Hematopoietic multipotent progenitor cell (in vitro differentiated cells): ENCODE measurements at regions not wholly inside any gene's neighbourhood (a gene's known extent, or its start where the extent isn't known, plus 50 kb on each side); places are given as distances from the start of the nearest gene placed in this dataset.

Experiments
- DNase-seq, 3 donors: peaks; one replicate each; pipeline ENCODE4 v3.0.0-alpha.2; 2011 to 2015; ENCODE audit warnings: low read depth in 2 of 3, low spot score in 2 of 3

DNA sequence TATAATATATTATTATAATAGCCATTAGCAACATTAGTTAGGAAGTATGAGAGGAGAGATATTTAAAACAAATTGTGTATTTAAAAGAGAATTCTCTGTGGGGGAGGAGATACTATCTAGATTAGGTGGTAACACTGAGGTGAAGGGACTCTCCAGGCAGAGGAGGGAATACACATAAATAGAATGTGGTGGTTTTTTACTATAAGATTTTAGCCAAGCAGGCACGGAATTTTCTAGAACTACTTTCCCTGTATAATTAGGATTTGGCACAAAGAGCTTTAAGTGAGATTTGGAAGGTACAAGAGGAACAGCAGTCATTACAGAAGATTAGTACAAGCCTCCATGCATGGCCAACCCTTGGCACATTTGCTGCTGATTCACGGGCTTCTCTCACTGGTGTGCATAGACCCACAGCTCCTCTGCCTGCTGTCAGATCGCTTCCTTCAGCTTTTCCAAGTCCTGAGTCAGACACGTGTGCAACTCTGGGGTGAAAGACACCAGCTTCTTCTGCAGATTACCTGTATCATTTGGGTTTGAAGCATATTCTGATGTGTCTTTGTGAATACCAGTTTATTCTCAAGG lies 685.5 kb downstream of the KCTD8 start:
- no peak for DNase-seq

DNA sequence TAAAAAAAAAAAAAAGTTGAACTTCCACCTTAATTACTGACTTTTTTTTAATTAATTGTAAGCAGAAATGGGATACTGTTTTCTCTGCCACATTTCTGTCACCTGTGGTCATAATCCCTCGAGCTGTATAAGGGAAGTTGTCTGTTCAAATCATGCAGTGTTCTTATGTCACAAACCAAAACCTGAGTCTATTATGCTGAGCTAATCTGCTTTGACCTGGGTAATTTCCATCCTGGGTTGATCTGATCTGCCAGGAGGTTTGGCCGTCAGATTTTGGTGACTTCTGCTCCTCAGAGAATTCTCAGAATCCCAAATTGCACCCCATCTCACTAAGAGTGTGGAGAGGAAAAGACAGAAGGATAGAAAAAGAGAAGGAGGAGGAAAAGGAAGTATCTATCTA lies 683.1 kb downstream of the KCTD8 start:
- no peak for DNase-seq

DNA sequence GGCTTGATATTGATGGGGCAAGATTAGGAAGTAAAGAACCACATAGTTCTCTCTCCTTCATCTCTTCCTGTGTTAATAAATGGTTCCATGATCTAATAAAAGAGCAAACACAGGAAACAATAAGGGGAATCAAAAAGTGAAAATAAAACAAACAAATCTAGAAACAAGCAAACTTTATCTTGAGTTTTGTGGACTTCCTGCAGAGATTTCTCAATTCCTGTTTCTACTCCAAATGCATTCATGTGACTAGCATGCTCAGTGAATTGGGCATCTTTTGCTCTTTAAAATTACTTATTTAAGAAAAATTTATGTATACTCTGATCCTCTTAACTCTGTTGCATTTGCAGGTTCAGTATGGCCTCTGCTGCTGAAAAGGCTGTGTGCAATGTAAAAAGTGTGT lies 682.0 kb downstream of the KCTD8 start:
- no peak for DNase-seq

DNA sequence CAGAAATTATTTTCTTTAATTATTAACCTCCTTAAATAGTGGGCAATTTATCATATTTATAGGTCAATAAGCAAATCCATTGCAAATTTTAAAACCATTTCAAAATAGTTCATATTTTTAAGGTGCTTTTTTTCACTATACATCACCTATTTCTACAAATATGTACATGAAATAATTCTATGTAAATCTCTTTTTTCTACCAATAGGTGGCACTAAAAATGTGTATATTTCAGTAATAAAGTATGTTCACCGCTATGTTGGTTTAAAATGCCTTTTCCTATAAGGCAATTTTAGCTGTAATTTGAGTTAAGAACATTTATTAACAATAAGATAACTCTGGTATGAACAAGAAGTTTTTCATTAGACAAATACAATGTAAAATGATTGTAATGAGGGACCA lies 672.2 kb downstream of the KCTD8 start:
- no peak for DNase-seq

DNA sequence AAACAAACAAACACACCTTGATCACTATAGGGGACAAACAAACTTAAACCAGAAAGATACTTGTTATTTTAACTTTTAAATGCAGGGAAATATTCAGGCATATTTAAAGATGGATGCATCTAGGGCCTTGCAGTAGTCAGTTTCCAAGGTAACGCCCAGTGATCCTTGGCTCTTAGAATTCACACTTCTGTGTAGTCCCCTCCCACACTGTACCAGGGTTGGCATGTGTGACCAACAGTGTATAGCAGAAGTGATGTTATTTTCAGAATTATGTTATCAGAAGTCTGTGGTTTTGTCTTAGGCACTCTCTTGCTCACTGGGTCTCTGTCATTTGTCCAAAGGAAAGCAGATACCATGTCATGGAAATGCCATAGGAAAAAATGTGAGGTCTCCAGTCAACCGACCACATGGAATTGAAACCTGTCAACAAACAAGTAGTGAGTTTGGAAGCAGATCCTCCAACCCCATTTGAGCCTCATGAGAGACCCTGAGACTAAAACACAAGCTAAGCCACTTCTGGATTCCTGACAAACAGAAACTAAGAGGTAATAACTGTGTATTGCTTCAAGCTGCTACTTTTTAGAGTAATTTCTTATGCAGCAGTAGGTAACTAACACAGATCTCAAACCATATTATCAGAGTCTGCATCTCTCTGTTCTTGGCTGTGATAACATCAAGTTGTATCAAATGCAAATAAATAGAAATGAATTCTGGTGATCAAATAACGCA lies 670.3 kb downstream of the KCTD8 start:
- no peak for DNase-seq

DNA sequence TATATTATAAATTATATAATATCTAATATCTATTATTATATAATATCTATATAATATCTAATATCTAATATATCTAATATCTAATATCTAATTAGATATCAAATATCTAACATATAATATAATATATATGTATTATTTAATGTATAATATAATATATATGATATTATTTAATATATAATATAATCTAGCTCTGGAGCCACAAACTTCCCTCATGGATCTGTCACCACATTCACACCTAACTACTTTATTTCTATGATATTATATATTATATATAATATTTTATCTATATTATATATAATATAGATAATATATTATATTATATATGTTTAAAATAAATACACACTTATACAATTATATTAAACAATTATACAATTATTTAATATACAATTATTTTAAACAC lies 667.5 kb downstream of the KCTD8 start:
- no peak for DNase-seq

DNA sequence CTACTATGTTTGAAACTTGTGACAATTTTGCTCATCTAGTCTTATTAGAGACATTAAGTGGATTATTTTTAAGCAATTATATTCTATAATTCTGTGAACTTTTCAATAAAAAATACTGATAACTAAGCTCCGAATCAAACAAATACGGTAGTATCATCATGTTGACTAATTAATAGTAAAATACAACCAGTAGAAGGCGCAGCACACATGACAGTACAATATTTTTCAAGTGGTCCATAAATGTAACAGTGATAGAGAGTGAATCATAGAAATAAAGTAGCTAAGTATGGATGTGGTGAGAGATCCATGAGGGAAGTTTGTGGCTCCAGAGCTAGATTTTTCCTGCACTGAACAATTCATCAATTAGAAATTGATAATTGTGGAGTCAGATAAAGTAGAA lies 666.2 kb downstream of the KCTD8 start:
- DNase-seq, result no peak

DNA sequence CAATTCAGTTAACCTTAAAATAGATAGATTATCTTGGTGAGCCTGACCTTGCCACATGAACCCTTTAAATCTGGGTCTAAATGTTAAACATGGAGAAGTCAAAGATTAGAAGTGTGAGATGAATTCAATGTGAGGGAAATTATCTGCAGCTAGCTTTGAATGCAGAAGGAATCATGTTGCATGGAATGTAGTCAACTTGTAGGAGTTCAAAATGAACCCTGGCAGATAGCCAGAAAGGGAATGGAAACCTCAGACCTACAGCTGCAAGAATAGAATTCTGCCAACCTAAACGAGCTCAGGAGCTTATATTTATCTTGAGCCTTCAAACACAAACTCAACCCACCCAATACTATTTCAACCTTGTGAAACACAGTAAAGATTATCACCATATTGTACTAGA lies 632.5 kb downstream of the KCTD8 start:
- no peak for DNase-seq

DNA sequence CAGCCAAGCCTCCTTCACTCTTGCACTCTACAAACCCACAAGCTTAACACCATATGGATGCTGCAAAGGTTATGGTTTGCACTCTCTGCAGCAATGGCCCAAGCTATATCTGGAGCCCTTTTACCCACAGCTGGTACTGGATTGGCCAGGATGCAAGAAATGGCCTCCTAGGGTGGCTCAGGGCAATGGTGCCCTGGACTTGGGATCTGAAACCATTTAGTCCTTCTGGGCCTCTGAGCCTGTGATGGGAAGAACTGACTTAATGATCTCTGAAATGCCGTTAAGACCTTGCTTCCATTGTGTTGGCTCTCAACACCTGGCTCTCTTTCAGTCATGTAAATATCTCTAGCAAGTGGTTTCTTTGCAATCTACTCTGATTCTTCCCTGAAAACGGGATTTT lies 626.0 kb downstream of the KCTD8 start:
- DNase-seq, result no peak

DNA sequence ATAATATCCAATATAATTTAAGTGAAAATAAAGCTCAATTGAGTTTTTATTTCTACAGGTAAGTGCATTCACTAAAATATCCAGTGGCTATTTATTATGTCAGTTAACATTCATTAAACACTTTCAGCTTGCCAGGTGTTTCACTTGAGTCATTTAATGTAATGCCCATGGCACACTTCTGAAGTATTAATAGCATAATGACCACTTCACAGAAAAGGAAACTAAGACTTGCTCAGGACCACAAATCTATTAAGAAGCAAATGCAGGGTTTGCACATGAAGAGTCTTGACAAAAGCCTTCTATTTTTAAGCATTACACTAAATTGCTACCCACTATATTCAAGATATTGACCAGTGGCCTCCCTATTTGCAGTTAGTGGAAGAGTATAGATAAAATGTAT lies 612.7 kb downstream of the KCTD8 start:
- DNase-seq, result no peak

DNA sequence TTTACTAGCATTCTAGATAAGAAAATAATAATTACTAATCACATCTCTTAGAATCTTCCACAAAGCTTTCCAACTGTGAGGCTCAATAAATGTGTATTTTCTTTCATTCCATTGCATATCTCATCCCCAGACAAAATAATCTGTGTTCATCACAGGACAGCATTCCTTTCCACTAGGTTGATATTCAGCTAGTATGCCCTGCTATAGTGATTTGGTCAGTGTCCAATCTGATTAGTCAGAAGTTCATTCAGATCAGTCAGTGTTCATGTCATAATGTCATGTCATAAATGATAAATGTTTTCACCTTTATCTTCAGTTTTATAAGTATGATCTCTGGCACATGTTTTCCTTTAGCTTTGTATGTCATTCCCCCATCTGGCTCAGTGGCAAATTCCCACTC lies 611.4 kb downstream of the KCTD8 start:
- no peak for DNase-seq

DNA sequence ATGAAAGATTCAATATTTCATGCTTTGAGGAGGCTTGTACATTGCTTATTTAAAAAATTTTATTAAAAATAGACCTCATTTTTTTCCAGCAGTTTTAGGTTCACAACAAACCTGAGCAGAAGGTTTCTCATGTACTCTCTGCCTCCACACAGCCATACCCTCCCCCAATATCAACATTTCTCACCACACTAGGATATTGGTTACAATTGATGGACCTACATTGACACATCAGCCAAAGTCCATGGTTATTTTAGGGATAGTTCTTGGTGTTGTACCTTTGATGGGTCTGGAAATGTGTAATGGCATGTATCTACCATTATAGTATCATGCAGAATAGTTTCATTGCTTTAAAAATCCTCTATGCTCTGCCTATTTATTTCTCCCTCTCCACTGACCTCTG lies 611.0 kb downstream of the KCTD8 start:
- no peak for DNase-seq

DNA sequence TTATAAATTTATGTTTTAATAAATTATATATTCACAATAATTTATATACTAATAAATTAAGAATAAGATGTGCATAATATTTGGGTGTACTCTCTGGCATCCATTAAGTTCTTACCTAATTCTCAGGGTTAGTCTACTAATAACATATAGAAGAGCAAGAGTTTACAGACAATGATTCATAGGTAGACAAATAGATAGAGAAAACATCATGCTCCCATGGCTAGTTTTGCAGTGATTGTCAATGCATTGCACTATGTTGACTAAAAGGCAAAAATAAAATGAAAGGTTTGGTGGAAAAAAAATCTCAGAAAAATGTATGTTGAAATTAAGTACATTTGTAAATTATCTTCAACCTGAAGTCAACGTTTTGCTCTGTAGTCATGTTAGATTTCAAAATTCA lies 606.0 kb downstream of the KCTD8 start:
- no peak for DNase-seq

DNA sequence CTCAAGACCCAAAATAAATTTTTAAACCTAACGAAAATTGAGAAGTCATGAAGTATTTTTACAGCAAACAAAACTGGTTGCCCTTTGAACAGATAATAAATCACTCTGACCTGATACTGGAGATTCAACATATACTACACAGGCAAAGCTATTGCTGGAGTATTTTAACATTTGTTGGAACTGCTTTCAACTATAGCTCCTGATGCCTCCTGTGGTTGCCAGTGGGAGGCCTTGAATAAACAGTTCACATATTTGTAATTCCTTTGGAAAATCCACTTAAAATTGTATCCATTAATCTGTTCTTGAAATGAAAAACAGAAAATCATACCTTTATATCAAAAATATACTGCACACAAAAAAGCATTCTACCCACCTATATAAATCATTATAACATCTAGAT lies 605.1 kb downstream of the KCTD8 start:
- DNase-seq, result no peak

DNA sequence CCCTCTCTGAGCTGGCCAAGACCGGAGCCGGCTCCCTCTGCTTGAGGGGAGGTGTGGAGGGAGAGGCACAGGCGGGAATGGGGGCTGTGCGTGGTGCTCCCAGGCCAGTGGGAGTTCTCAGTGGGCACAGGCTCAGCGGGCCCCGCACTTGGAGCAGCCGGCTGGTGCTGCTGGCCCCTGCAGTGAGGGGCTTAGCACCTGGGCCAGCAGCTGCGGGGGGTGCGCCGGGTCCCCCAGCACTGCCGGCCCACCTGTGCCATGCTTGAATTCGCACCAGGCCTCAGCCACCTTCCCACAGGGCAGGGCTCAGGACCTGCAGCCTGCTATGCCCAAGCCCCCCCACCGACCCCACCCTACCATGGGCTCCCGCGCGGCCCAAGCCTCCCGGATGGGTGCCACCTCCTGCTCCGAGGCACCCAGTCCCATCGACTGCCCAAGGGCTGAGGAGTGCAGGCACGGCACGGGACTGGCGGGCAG lies 602.5 kb downstream of the KCTD8 start:
- DNase-seq, result no peak

DNA sequence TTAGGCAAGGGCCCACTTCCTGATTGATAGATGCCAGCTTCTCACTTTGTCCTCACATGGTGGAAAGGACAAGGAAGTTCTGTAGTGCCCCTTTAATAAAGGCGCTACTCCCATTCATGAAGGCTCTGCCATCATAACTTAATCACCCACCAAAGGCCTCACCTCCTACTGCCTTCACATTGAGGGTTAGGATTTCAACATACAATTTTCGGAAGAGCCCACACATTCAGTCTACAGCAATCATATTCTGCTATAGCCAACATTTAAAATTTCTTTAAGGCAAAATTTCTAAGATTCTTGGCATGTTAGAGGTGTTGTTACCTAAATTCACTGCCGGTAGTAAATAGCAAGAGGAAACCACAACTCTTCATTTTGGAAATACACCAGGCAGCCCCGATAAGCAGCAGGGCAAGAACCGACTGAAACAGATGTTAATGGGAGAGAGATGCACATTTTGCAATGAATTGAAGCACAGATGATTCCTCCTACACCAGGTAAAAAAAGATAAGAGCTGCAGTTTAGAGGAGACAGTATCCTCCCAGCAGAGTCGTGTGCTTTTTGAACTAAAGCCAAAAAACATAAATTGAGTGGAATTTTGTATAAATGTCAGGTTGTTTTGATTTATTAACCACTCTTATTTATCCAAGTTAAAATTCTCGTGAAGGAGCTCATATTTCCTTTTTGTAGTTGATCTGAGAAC lies 594.9 kb downstream of the KCTD8 start:
- DNase-seq, result no peak

DNA sequence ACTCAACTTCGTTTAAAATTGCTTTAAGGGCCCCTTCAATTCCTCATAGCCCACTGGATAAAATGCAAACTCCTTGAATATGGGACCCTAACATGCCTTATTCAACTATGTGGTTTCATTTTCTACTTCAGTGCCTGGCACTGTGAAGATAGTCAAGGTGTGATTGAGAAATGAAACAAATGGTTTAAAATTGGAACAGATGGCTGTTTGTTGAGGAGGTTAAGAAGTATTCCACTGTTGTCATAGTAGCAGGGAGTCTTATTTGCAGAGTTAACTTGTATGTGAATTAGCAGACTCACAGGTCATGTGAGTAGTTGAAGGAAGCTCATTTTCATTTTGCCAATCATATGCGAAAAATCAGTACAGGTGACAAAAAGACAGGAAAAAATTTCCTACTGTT lies 593.3 kb downstream of the KCTD8 start:
- no peak for DNase-seq

DNA sequence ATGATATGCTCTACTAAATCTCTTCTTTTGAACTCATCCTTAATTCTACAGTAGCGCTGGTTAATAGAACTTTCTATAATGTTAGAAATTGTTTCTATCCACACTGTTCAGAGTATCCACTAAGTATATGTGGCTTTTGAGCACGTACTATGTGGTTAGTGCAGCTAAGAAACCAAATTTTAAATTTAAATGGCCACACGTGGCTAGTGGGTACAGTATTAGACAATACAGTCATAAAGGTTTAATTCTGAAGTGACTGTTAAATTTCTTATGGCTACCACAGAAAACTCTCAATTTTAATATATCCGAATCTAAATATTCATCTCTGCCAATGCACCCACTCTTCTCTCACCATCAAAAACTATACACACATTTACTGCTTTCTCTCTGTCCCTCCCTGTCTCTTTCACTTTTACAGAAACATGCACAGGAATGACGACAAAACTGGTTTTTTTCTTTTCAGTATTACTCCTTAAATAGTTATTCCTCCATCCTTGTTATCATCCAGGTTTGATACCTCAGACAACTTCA lies 583.9 kb downstream of the KCTD8 start:
- DNase-seq, result no peak

DNA sequence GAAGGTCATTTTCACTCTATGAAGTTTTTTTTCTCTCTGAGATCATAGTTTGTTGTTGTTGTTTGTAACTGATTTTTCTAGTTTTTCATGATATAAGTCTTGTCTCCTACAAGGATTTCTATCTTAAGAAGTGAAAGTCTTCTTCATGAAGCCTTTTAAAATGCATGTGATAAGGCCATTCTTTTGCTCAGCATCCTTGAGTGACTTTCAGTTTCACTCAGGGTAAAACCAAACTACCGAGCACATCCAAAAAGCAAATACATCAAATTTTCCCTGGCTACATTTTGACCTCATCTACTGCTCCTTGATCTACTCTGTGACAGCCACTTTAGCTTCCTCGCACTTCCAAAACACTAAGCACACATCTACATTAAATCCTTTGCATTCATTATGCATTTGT lies 580.7 kb downstream of the KCTD8 start:
- DNase-seq, result no peak

DNA sequence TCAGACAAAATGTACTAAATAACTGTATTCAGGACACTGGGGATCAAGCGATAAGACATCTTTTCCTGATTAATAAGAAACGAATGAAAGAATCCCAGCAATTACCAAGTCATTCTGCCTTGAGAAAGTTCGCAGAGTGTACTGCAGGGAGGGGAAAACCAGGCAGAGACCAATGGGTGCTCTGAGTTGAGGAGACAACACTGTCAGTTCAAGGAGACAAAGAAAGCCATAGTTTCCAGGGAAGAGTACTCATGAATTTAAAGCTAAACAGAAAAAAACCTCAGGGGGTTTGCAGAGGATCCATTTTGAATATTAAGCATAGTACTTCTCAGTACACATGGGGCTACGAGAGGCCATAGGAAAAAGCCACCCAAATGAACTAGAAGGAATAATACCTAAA lies 573.0 kb downstream of the KCTD8 start:
- no peak for DNase-seq

DNA sequence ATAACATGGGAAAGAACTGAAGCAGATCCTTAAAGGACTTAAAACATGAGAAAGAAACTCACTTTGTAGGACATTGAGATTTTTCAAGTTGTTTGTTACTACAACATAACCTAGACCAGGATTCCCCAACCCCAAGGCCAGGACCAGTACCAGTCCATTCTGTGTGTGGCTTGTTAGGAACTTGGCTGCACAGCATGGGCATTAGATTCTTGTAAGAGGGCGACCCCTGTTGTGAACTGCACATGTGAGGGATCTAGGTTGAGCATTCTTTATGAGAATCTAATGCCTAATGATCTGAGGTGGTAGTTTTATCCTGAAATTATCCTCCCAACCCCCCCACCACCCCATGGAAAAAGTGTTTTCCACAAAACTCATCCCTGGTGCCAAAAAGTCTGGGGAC lies 566.1 kb downstream of the KCTD8 start:
- DNase-seq, result no peak

DNA sequence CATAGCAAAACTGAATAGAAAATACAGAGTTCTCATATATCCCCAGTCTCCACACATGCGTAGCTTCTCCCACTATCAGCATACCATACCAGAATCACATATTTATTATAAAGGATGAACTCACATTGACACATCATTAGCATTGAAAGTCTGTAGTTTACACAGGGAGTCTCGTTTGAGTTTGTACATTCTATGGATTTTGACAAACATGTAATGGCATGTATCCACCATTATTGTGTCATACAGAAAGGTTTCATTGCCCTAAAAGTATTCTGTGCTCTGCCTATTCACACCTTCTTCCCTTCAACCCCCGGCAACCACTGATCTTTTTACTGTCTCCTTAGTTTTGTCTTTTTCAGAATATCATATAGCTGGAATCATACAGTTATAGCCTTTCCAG lies 562.4 kb downstream of the KCTD8 start:
- DNase-seq, result no peak
